DOHH2 (cell line): ENCODE measurements at regions not wholly inside any gene's neighbourhood (a gene's known extent, or its start where the extent isn't known, plus 50 kb on each side); places are given as distances from the start of the nearest gene placed in this dataset.

ENCODE experiments used
- H3F3A ChIP-seq: fragments of 200-600 bp; sonication (generic), shearing (Covaris generic); 2 replicates; pipeline ENCODE4 v1.6.0; 2016; ENCODE audit warnings: antibody characterized with exemption, mild to moderate bottlenecking; ENCODE audit not compliant: control insufficient read depth, insufficient read depth
- H3K27ac ChIP-seq: fragments of 200-600 bp; sonication (generic); 2 replicates; pipeline ENCODE4 v1.5.1; 2014; ENCODE audit warnings: low read depth, mild to moderate bottlenecking, low read length, moderate library complexity
- H3K27me3 ChIP-seq: fragments of 200-600 bp; sonication (generic); 2 replicates; pipeline ENCODE4 v1.6.1; 2014; ENCODE audit warnings: mild to moderate bottlenecking, low read length, mixed read lengths; ENCODE audit not compliant: control insufficient read depth
- H3K36me3 ChIP-seq: fragments of 200-600 bp; sonication (generic); 2 replicates; pipeline ENCODE4 v1.6.1; 2014; ENCODE audit warnings: mild to moderate bottlenecking, low read length, moderate library complexity, mixed read lengths; ENCODE audit not compliant: control insufficient read depth
- H3K4me1 ChIP-seq: fragments of 200-600 bp; sonication (generic); 2 replicates; pipeline ENCODE4 v1.6.1; 2014; ENCODE audit warnings: mild to moderate bottlenecking, low read length, mixed read lengths; ENCODE audit not compliant: control insufficient read depth
- H3K4me2 ChIP-seq: fragments of 200-600 bp; sonication (generic); 2 replicates; pipeline ENCODE4 v1.6.0; 2014; ENCODE audit warnings: mild to moderate bottlenecking, low read length, moderate library complexity
- H3K4me3 ChIP-seq: fragments of 200-600 bp; sonication (generic); 2 replicates; pipeline ENCODE4 v1.5.1; 2014; ENCODE audit warnings: mild to moderate bottlenecking, low read length, mixed read lengths
- H3K79me2 ChIP-seq: fragments of 200-600 bp; sonication (generic); 2 replicates; pipeline ENCODE4 v1.6.1; 2014; ENCODE audit warnings: mild to moderate bottlenecking, low read length, mixed read lengths; ENCODE audit not compliant: control insufficient read depth
- H3K9me2 ChIP-seq: fragments of 200-600 bp; sonication (generic); replicated peaks from 2 replicates; pipeline ENCODE4 v1.6.1; 2014; ENCODE audit warnings: mild to moderate bottlenecking, low read length, mixed read lengths; ENCODE audit not compliant: control insufficient read depth
- H3K9me3 ChIP-seq: fragments of 200-600 bp; sonication (generic); 2 replicates; pipeline ENCODE4 v1.6.1; 2014; ENCODE audit warnings: antibody characterized with exemption, low read length, mixed read lengths; ENCODE audit not compliant: control insufficient read depth, insufficient read depth
- H4K20me1 ChIP-seq: fragments of 200-600 bp; sonication (generic); 2 replicates; pipeline ENCODE4 v1.6.0; 2014; ENCODE audit warnings: low read depth, mild to moderate bottlenecking, antibody characterized with exemption, low read length, moderate library complexity; ENCODE audit not compliant: control insufficient read depth, insufficient read depth
- CTCF ChIP-seq: fragments of 200-600 bp; sonication (generic); IDR thresholded peaks from one replicate; pipeline ENCODE4 v1.5.1; 2014; ENCODE audit warnings: antibody characterized with exemption, mild to moderate bottlenecking, low read depth, low read length; ENCODE audit not compliant: poor library complexity, severe bottlenecking
- EZH2phosphoT487 ChIP-seq: fragments of 200-600 bp; sonication (generic); IDR thresholded peaks from 2 replicates; pipeline ENCODE4 v1.6.1; 2017; ENCODE audit warnings: borderline replicate concordance, mild to moderate bottlenecking, antibody characterized with exemption, low read length, moderate library complexity, mixed read lengths

GRCh38 chr1:169001353-169001752 is 105.1 kb upstream of the ATP1B1 start:
- no peak overlapping the region for H3K27ac ChIP-seq
- no peaks in the 10 kb centered on the region for H3K4me1 ChIP-seq
- no peaks in the 10 kb centered on the region for H3K79me2 ChIP-seq
- no peaks in the 10 kb centered on the region for H3K27me3 ChIP-seq
- no peak overlapping the region for H3K4me3 ChIP-seq
- H3K9me2 ChIP-seq, result no peaks in the 10 kb centered on the region
- H3K36me3 ChIP-seq, result no peaks in the 10 kb centered on the region
- H4K20me1 ChIP-seq, result no peaks in the 10 kb centered on the region
- no peaks in the 10 kb centered on the region for H3F3A ChIP-seq
- no peak overlapping the region for H3K4me2 ChIP-seq
- H3K9me3 ChIP-seq, result no peaks in the 10 kb centered on the region
- TF ChIP-seq CTCF (no peak), EZH2phosphoT487 (no peak)

- Histone ChIP-seq H3K36me3 (no peaks in the 10 kb centered on the region), H3K4me2 (no peak overlapping the region), H3K27me3 (no peaks in the 10 kb centered on the region), H3K4me1 (no peaks in the 10 kb centered on the region), H3K9me2 (no peaks in the 10 kb centered on the region), H3K27ac (no peak overlapping the region), H3K9me3 (no peaks in the 10 kb centered on the region), H3K79me2 (no peaks in the 10 kb centered on the region), H3K4me3 (no peak overlapping the region), H3F3A (no peaks in the 10 kb centered on the region), H4K20me1 (no peaks in the 10 kb centered on the region)
- TF ChIP-seq EZH2phosphoT487, result no peak
- no peak for TF ChIP-seq CTCF
Observed at GRCh38 chr1:169003864-169004516, 102.5 kb upstream of the ATP1B1 start.

- Histone ChIP-seq H3K4me1 (no peaks in the 10 kb centered on the region), H3K9me3 (no peaks in the 10 kb centered on the region), H3K9me2 (no peaks in the 10 kb centered on the region; the same call in 1 of the 2 replicates), H3F3A (no peaks in the 10 kb centered on the region), H3K27me3 (no peaks in the 10 kb centered on the region), H3K36me3 (no peaks in the 10 kb centered on the region), H3K27ac (no peak overlapping the region), H3K79me2 (no peaks in the 10 kb centered on the region), H4K20me1 (no peaks in the 10 kb centered on the region), H3K4me2 (no peak overlapping the region), H3K4me3 (no peak overlapping the region)
- no peak for TF ChIP-seq EZH2phosphoT487
- TF ChIP-seq CTCF, result no peak
Observed at GRCh38 chr1:169005776-169006175, 100.7 kb upstream of the ATP1B1 start.
